Suprapubic skin (tissue), 4 donors: ENCODE measurements at regions not wholly inside any gene's neighbourhood (a gene's known extent, or its start where the extent isn't known, plus 50 kb on each side); places are given as distances from the start of the nearest gene placed in this dataset.

Experiments used
- CTCF ChIP-seq, 2 donors: fragments of 200-600 bp in 1 of 2; fragments of 450-650 bp in 1 of 2; sonication (generic) in 1 of 2; IDR thresholded peaks; one replicate each; pipeline ENCODE4 v1.5.1; 2016 to 2019; ENCODE audit warnings: antibody characterized with exemption in 2 of 2, mild to moderate bottlenecking in 1 of 2, moderate library complexity in 1 of 2
- POLR2A ChIP-seq, 2 donors: fragments of 450-650 bp; IDR thresholded peaks; one replicate each; pipeline ENCODE4 v1.6.1; 2017; ENCODE audit warnings: antibody characterized with exemption in 2 of 2, mild to moderate bottlenecking in 2 of 2, moderate library complexity in 2 of 2
- POLR2AphosphoS5 ChIP-seq, 3 donors: sonication (generic); formaldehyde crosslinking; IDR thresholded peaks; one replicate each; pipeline ENCODE4 v1.6.1; 2017; ENCODE audit warnings: antibody characterized with exemption in 3 of 3

GRCh38 chr1:104787866-104788510 is 1038.3 kb downstream of the AMY1C start:
- no peak for TF ChIP-seq CTCF (IDR thresholded peaks at IDR 0.05)
- TF ChIP-seq POLR2A (IDR thresholded peaks at IDR 0.05), result no peak
- TF ChIP-seq POLR2AphosphoS5 (IDR thresholded peaks at IDR 0.05), result no peak
